SK-N-SH treated with all-trans-retinoic acid at 6 μM for 48 hours (cell line): ENCODE measurements at regions not wholly inside any gene's neighbourhood (a gene's known extent, or its start where the extent isn't known, plus 50 kb on each side); places are given as distances from the start of the nearest gene placed in this dataset.

ENCODE experiments used
- GLIS3 ChIP-seq: fragments of 250-450 bp; sonication (Bioruptor Pico); IDR thresholded peaks from 2 replicates; pipeline ENCODE4 v1.5.0; 2020; ENCODE audit warnings: mild to moderate bottlenecking, moderate library complexity
- RARB ChIP-seq: fragments of 250-450 bp; sonication (Bioruptor Pico); IDR thresholded peaks from 2 replicates; pipeline ENCODE4 v1.8.0; 2021; ENCODE audit warnings: mild to moderate bottlenecking, moderate library complexity
- ZNF70 ChIP-seq: fragments of 450-650 bp; formaldehyde crosslinking; IDR thresholded peaks from 2 replicates; pipeline ENCODE4 v1.5.0; 2020; ENCODE audit warnings: mild to moderate bottlenecking, moderate library complexity
- TF ChIP-seq, protein P1 (sequence below): fragments of 250-450 bp; sonication (Bioruptor Pico); IDR thresholded peaks from 2 replicates; pipeline ENCODE4 v1.8.0; 2020; ENCODE audit warnings: mild to moderate bottlenecking, moderate library complexity, borderline replicate concordance
- TF ChIP-seq, protein P2 (sequence below): fragments of 250-450 bp; sonication (Bioruptor Pico); IDR thresholded peaks from 2 replicates; pipeline ENCODE4 v1.5.1; 2020; ENCODE audit warnings: low read depth, mild to moderate bottlenecking, moderate library complexity

DNA sequence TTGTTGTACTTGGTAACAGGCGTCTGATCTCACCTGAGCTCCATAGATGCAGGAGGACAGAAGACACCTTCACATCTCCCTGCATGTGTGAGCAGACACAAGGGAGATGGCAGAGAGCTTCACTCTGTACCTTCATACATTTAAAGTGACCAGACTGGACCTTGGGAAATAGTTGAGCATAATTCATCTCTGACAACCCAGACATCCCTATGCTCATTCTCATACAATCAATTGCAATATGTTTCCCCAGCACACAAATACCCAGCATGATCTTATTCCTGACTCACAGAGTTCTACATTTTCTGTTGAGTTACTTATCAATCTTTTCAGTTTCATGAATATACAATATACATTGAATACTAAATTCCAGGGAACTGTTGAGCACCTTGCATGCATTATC, 488.2 kb upstream of the API5 start:
- TF ChIP-seq RARB (CRISPR knock-in tag) (no peak), ZNF70 (CRISPR knock-in tag) (no peak), GLIS3 (no peak)
- TF ChIP-seq, protein P1, sequence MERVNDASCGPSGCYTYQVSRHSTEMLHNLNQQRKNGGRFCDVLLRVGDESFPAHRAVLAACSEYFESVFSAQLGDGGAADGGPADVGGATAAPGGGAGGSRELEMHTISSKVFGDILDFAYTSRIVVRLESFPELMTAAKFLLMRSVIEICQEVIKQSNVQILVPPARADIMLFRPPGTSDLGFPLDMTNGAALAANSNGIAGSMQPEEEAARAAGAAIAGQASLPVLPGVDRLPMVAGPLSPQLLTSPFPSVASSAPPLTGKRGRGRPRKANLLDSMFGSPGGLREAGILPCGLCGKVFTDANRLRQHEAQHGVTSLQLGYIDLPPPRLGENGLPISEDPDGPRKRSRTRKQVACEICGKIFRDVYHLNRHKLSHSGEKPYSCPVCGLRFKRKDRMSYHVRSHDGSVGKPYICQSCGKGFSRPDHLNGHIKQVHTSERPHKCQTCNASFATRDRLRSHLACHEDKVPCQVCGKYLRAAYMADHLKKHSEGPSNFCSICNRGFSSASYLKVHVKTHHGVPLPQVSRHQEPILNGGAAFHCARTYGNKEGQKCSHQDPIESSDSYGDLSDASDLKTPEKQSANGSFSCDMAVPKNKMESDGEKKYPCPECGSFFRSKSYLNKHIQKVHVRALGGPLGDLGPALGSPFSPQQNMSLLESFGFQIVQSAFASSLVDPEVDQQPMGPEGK (CRISPR knock-in tag), result no peak
- TF ChIP-seq, protein P2, sequence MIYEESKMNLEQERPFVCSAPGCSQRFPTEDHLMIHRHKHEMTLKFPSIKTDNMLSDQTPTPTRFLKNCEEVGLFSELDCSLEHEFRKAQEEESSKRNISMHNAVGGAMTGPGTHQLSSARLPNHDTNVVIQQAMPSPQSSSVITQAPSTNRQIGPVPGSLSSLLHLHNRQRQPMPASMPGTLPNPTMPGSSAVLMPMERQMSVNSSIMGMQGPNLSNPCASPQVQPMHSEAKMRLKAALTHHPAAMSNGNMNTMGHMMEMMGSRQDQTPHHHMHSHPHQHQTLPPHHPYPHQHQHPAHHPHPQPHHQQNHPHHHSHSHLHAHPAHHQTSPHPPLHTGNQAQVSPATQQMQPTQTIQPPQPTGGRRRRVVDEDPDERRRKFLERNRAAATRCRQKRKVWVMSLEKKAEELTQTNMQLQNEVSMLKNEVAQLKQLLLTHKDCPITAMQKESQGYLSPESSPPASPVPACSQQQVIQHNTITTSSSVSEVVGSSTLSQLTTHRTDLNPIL (CRISPR knock-in tag), result no peak
